GM12873 (cell line): ENCODE measurements at regions not wholly inside any gene's neighbourhood (a gene's known extent, or its start where the extent isn't known, plus 50 kb on each side); places are given as distances from the start of the nearest gene placed in this dataset.

Source experiments
- CTCF ChIP-seq: IDR thresholded peaks from 2 replicates; pipeline ENCODE4 v1.5.1; 2012; ENCODE audit warnings: low read depth, mild to moderate bottlenecking, moderate library complexity, low read length, control low read depth; ENCODE audit not compliant: insufficient read depth; ENCODE audit errors: missing control alignments

- no peak for TF ChIP-seq CTCF
Measured at GRCh38 chr10:29746080-29746797, 111.5 kb upstream of the SVIL start.

DNA sequence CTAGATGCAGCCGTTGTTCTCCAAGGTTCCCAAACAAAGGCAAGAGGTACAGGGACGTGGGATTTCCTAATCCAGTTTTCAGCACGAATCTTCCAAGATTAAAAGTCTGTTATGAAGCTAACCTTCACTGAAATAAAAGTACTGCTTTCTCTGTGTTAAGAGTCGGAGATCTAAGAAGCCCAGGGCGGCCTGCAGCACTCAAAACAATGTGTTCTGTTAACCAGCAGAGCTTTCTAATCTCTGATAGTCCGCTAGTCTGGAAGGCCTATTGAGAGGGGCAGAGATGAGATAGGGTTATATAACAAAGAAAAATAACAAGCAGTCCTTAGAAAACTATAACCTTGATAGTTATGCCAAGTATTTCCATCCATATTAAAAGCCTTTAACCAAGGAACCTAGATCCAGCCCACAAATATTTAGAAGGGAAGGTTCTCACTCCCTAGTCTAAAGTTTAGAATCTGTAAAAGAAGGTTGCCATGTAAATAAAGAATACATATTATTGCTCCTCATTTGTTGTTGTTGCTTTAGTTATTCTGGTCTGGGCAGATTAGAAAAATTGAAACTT, 106.3 kb upstream of the SVIL start:
- no peak for TF ChIP-seq CTCF

DNA sequence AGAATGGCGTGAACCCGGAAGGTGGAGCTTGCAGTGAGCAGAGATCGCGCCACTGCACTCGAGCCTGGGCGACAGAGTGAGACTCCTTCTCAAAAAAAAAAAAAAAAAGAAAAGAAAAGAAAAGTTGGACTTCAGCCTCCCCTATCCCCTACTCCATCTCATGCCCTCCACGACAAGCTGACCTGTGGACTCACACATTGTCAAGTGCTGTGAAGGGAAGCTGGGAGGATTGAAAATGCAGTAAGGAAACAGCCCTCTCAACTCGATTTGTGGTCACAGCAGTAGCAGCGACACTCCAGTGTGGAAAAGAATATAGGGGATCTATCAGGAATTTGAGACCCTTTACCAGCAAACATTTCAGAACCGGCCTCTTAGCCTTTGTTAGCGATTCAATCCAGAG, 103.6 kb upstream of the SVIL start:
- no peak for TF ChIP-seq CTCF

DNA sequence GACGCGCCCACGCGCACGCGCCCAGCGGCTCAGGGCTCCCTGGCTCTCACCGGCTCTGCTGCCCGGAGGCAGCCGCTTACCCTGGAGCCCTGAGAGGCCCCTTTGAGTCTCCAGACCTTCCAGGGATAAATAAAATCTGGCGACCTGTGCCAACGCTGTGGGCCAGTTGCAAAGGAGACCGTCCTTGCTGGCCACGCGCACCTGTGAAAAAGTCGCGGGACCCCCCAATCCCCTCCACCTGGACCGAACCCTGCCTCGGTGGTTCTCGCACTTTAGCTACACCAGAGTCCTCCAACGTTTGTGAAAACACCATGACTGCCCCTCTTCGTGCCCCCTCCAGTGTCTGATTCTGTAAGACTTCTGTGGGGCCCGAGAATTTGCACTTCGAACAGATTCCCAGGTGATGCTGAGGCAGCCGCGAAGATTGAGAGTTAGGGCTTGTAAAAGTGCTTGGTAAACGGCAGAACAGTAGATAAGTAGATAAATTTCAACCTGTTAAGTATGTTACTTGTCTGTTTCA, 102.4 kb upstream of the SVIL start:
- no peak for TF ChIP-seq CTCF

DNA sequence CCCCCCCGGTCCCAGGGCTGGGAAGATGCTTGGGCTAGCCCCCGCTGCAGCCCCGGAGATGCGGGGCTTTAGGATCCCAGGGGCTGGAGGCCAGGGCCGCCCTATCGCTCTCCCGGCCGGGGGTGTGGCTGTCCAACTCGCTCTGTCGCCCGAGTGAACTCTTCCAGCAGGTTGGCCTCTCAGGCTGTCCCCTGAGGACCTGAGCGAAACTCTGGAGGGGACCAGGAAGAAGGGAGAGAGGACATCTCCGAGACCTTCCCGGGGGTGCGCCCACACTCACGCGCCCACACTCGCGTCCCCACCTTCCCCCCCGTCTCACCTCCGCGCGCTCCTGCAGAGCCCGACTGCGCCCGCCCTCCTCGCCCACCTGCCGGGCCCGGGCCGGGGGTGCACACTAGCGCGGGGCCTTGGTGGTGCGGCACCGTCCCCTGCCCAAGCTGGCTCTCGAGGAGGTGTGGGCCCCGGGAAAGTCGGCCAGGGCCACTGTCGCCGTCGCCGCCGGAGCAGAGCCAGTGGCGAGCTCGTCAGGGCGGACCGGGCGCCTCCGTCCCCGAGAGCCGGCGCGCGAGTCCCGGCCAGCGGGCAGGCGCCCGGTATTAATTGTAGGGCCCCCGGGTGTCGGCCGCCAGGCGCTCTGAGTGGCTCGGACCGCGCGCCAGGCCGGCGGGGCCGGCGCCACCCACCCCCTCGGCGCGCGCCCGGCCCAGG, 101.7 kb upstream of the SVIL start:
- TF ChIP-seq CTCF: no peak

- TF ChIP-seq CTCF: peak; percentile 73
Measured at GRCh38 chr10:29735628-29736365, 101.0 kb upstream of the SVIL start.
